OCI-LY7 (cell line): ENCODE measurements at regions not wholly inside any gene's neighbourhood (a gene's known extent, or its start where the extent isn't known, plus 50 kb on each side); places are given as distances from the start of the nearest gene placed in this dataset.

Experiments used
- BruUV-seq: library from RNA; stranded (reverse); fragments of 400-500 nt; replicated peaks from 2 replicates; lab custom pipeline; 2021; lab: Mats Ljungman, UMichigan
- CTCF ChIA-PET: fragments of 300-600 bp; sonication (Branson Sonifier 250); formaldehyde crosslinking; loops from one replicate; lab custom pipeline; 2022; ENCODE audit warnings: antibody characterized with exemption; ENCODE audit not compliant: unreplicated experiment; lab: Charles Lee
- POLR2A ChIA-PET: fragments of 300-600 bp; sonication (Branson Sonifier 250); formaldehyde crosslinking; loops from one replicate; lab custom pipeline; 2022; ENCODE audit warnings: antibody characterized with exemption; lab: Charles Lee
- DNase-seq: peaks from one replicate; pipeline ENCODE4 v3.0.0-alpha.2; 2015; ENCODE audit warnings: low spot score
- H2AFZ ChIP-seq: fragments of 200-600 bp; sonication (generic), shearing (Covaris generic); 2 replicates; pipeline ENCODE4 v1.6.1; 2014; ENCODE audit warnings: mild to moderate bottlenecking, antibody characterized with exemption, low read length, moderate library complexity
- H3K27ac ChIP-seq: fragments of 200-600 bp; sonication (generic); 2 replicates; pipeline ENCODE4 v1.5.1; 2014; ENCODE audit warnings: mixed run types, low read depth, mild to moderate bottlenecking, moderate library complexity, low read length, inconsistent platforms; ENCODE audit not compliant: poor library complexity, severe bottlenecking
- H3K36me3 ChIP-seq: fragments of 200-600 bp; sonication (generic); 2 replicates; pipeline ENCODE4 v1.6.1; 2014; ENCODE audit warnings: mild to moderate bottlenecking, antibody characterized with exemption, low read length, moderate library complexity, mixed read lengths; ENCODE audit not compliant: insufficient read depth
- H3K4me1 ChIP-seq: fragments of 200-600 bp; sonication (generic); 2 replicates; pipeline ENCODE4 v1.5.1; 2014; ENCODE audit warnings: mild to moderate bottlenecking, low read length; ENCODE audit not compliant: insufficient read depth, poor library complexity, severe bottlenecking
- H3K4me2 ChIP-seq: fragments of 200-600 bp; sonication (generic); 2 replicates; pipeline ENCODE4 v1.6.1; 2014; ENCODE audit warnings: mild to moderate bottlenecking, low read length
- H3K4me3 ChIP-seq: fragments of 200-600 bp; sonication (generic); 2 replicates; pipeline ENCODE4 v1.5.1; 2014; ENCODE audit warnings: mild to moderate bottlenecking, low read depth, low read length; ENCODE audit not compliant: poor library complexity, severe bottlenecking
- H3K79me2 ChIP-seq: fragments of 200-600 bp; sonication (generic); 2 replicates; pipeline ENCODE4 v1.6.1; 2016; ENCODE audit warnings: low read depth, mild to moderate bottlenecking, low read length, moderate library complexity, mixed read lengths; ENCODE audit not compliant: insufficient read depth
- H3K9me2 ChIP-seq: fragments of 200-600 bp; sonication (generic); 2 replicates; pipeline ENCODE4 v1.6.1; 2016; ENCODE audit warnings: mild to moderate bottlenecking, low read length, mixed read lengths; ENCODE audit not compliant: insufficient read depth
- H3K9me3 ChIP-seq: fragments of 200-600 bp; sonication (generic); 2 replicates; pipeline ENCODE4 v1.6.1; 2014; ENCODE audit warnings: mild to moderate bottlenecking, mixed run types, low read length, mixed read lengths
- H4K20me1 ChIP-seq: fragments of 200-600 bp; sonication (generic); 2 replicates; pipeline ENCODE4 v1.6.1; 2014; ENCODE audit warnings: mild to moderate bottlenecking, antibody characterized with exemption, low read length, moderate library complexity, mixed read lengths; ENCODE audit not compliant: insufficient read depth
- EZH2phosphoT487 ChIP-seq: fragments of 200-600 bp; sonication (generic); IDR thresholded peaks from 2 replicates; pipeline ENCODE4 v1.6.1; 2018; ENCODE audit warnings: low read depth, borderline replicate concordance, mild to moderate bottlenecking, mixed run types, antibody characterized with exemption, low read length, moderate library complexity, mixed read lengths
- intact Hi-C: fragments of 100-400 bp; cut with micrococcal nuclease; formaldehyde crosslinking; loops from one replicate; pipeline ENCODE4 v1.10.0; 2022; ENCODE audit not compliant: unreplicated experiment
- TF ChIP-seq, protein P1 (sequence below): fragments of 200-600 bp; sonication (generic); conservative IDR thresholded peaks from 2 replicates; pipeline ENCODE4 v1.5.1; 2014; ENCODE audit warnings: mild to moderate bottlenecking, antibody characterized with exemption, low read length, moderate library complexity, mixed read lengths

DNA sequence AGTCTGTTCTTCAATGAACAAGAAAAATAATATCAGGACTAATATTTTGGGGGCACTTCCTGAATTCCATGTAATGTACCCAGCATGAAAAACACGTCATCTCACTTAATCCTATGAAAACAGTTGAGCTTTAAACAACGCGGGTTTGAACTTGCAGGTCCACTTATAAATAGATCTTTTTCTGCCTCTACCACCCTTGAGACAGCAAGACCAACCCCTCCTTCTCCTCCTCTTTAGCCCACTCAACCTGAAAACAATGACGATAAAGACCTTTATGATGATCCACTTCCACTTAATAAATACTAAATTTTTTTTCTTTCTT lies 203.9 kb upstream of the KRR1 start:
- Histone ChIP-seq H4K20me1 (no peaks in the 10 kb centered on the region), H3K36me3 (no peaks in the 10 kb centered on the region), H3K27ac (no peak overlapping the region), H3K4me2 (no peak overlapping the region), H2AFZ (no peak overlapping the region), H3K4me1 (no peaks in the 10 kb centered on the region), H3K9me2 (0 out of 2 replicates have a peak, but pooled peaks cover 4% of the 10 kb centered on the region), H3K79me2 (no peaks in the 10 kb centered on the region), H3K9me3 (no peaks in the 10 kb centered on the region), H3K4me3 (no peak overlapping the region)
- no peak for TF ChIP-seq EZH2phosphoT487
- TF ChIP-seq, protein P1, sequence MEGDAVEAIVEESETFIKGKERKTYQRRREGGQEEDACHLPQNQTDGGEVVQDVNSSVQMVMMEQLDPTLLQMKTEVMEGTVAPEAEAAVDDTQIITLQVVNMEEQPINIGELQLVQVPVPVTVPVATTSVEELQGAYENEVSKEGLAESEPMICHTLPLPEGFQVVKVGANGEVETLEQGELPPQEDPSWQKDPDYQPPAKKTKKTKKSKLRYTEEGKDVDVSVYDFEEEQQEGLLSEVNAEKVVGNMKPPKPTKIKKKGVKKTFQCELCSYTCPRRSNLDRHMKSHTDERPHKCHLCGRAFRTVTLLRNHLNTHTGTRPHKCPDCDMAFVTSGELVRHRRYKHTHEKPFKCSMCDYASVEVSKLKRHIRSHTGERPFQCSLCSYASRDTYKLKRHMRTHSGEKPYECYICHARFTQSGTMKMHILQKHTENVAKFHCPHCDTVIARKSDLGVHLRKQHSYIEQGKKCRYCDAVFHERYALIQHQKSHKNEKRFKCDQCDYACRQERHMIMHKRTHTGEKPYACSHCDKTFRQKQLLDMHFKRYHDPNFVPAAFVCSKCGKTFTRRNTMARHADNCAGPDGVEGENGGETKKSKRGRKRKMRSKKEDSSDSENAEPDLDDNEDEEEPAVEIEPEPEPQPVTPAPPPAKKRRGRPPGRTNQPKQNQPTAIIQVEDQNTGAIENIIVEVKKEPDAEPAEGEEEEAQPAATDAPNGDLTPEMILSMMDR = no peak
- intact Hi-C loops = no loop called here
- POLR2A ChIA-PET = no interaction called here
- no TSS peak for BruUV-seq
- CTCF ChIA-PET = no interaction called here
- DNase-seq = no peak

DNA sequence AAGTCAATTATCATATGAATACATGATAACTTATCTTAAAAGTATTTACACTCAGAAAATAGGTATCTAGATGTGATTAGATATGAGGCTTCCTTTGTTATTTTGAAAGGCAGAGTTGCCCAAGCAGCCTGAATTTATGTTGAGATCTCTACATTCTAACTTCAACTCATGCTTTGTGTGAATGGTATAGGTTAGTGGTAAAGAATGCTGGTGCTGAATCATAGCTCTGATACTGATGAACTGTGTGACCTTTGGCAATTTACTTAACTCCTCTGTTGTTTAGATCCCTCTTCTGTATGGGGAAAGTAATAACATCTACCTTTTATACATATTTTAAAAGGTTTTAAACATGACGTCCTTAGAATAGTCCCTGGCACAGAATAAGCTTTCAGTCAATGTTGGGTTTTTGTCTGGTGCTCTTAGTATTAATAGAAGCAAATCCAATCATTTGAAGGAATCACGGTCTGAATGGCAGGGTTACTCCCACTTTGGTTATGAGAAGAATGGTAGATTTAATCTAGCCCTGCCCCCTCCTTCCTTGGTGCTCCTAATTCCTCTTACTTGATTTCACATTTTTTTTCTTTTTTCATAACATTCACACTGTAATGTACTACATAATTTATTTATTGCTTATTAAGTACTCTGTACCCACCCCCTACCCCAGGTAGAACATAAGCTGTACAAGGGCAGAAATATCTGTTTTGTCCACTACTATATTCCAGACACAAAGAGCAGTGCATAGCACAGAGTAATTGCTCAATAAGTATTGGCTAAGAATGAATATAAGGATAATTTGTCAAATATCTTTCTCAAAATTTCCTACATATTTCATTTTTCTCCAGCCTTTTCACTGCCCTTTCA lies 203.3 kb upstream of the KRR1 start:
- intact Hi-C loops = no loop called here
- H3K36me3 ChIP-seq = no peaks in the 10 kb centered on the region
- no peaks in the 10 kb centered on the region for H3K79me2 ChIP-seq
- no peaks in the 10 kb centered on the region for H4K20me1 ChIP-seq
- H3K9me3 ChIP-seq = no peaks in the 10 kb centered on the region
- H3K9me2 ChIP-seq = 0 out of 2 replicates have a peak, but pooled peaks cover 4% of the 10 kb centered on the region
- H3K4me3 ChIP-seq = no peak overlapping the region
- ChIA-PET POLR2A (interaction anchor here (0.7 kb wide), 1 partner anchor 225 kb away, joined by 3 read pairs; no protein-coding TSS in a partner anchor), CTCF (no interaction called here)
- DNase-seq = no peak
- H3K4me2 ChIP-seq = no peak overlapping the region
- TF ChIP-seq EZH2phosphoT487 = no peak
- TF ChIP-seq, protein P1 = no peak
- no TSS peak for BruUV-seq
- no peak overlapping the region for H2AFZ ChIP-seq
- H3K4me1 ChIP-seq = no peaks in the 10 kb centered on the region
- no peak overlapping the region for H3K27ac ChIP-seq

DNA sequence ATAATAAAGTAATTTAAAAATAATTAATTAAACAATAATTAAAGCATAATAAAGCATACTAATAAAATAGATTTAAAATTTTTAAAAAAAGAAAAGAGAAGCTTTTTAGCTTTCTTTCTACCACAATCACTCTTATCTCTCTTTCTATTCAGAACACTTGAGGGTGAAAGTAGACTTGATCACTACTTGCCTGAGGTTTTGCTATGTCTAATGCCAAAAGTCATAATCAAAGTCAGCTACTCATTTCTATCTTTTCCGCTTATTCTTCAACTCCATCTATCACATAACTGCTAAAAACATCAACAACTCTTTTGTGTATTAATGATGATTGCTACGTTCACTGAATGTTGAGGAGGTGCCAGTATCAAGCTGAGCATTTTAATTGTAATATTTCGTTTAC lies 202.0 kb upstream of the KRR1 start:
- TF ChIP-seq, protein P1 = no peak
- TF ChIP-seq EZH2phosphoT487 = no peak
- Histone ChIP-seq H3K27ac (no peak overlapping the region), H3K9me3 (no peaks in the 10 kb centered on the region), H3K4me3 (no peak overlapping the region), H3K79me2 (no peaks in the 10 kb centered on the region), H4K20me1 (no peaks in the 10 kb centered on the region), H3K4me1 (no peaks in the 10 kb centered on the region), H3K9me2 (0 out of 2 replicates have a peak, but pooled peaks cover 4% of the 10 kb centered on the region), H3K36me3 (no peaks in the 10 kb centered on the region), H2AFZ (no peak overlapping the region), H3K4me2 (no peak overlapping the region)
- ChIA-PET CTCF (no interaction called here), POLR2A (interaction anchor here (0.6 to 1.3 kb wide), 2 partner anchors 72 to 667 kb away, joined by 3 to 4 read pairs; no protein-coding TSS in a partner anchor)
- intact Hi-C loops = no loop called here
- no TSS peak for BruUV-seq
- no peak for DNase-seq
